ENCODE measurements at regions not wholly inside any gene's neighbourhood (a gene's known extent, or its start where the extent isn't known, plus 50 kb on each side); places are given as distances from the start of the nearest gene placed in this dataset.
"Not testable (repeated sequence)": the region's sequence is repeated elsewhere in the genome, so short reads cannot be mapped to it uniquely, and the experiment has no call there.

DNA sequence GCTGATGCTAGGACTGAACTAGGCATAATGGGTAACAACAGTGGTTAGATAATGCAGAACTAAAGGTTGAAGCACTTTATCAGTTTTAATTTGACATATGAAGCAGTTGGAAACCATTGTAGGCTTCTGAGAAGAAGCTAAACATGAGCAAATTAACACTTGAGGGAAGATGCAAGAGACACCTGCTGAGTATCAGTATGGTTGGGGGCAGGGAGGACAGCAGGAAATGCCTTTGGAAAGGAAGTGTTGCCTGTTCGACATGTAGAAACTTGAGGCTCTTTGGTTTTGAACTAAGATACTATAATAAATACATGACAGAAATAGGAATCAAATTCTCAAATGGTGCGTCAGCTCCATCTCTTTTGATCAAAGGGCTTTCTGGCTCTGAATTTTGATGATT lies 115.6 kb downstream of the FHIP1A start:
- TF ChIP-seq EZH2 (IDR thresholded peaks at IDR 0.05; ENCODE audit: borderline replicate concordance, low read length) (no peak), CTCF (IDR thresholded peaks at IDR 0.05; ENCODE audit: low read length) (no peak)
- Histone ChIP-seq H3K4me2 (ENCODE audit: low read length) (no peak overlapping the region), H2AFZ (ENCODE audit: low read length) (no peak overlapping the region), H3K9ac (ENCODE audit: low read length) (no peak overlapping the region), H3K9me2 (ENCODE audit: low read depth, low read length) (no peaks in the 10 kb centered on the region), H4K20me1 (ENCODE audit: insufficient read depth, low read length) (no peaks in the 10 kb centered on the region), H3K4me3 (ENCODE audit: low read depth, low read length, poor library complexity, severe bottlenecking) (no peak overlapping the region), H3K36me3 (ENCODE audit: insufficient read depth, low read length) (no peaks in the 10 kb centered on the region), H3F3A (ENCODE audit: insufficient read depth, low read length) (no peaks in the 10 kb centered on the region), H3K4me1 (ENCODE audit: insufficient read depth, low read length, severe bottlenecking) (no peaks in the 10 kb centered on the region), H3K27me3 (ENCODE audit: insufficient read depth, low read length) (no peaks in the 10 kb centered on the region), H3K79me2 (ENCODE audit: insufficient read depth, low read length) (no peaks in the 10 kb centered on the region), H3K9me3 (ENCODE audit: low read length) (no peaks in the 10 kb centered on the region), H3K27ac (ENCODE audit: low read depth, low read length, poor library complexity, severe bottlenecking) (no peak overlapping the region)

DNA sequence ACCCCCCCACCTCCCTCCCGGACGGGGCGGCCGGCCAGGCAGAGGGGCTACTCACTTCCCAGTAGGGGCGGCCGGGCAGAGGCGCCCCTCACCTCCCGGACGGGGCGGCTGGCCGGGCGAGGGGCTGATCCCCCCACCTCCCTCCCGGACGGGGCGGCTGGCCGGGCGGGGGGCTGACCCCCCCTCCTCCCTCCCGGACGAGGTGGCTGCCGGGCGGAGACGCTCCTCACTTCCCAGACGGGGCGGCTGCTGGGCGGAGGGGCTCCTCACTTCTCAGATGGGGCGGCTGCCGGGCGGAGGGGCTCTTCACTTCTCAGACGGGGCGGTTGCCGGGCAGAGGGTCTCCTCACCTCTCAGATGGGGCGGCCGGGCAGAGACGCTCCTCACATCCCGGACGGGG lies 117.5 kb downstream of the FHIP1A start:
- not testable (repeated sequence) for H3K9ac ChIP-seq (ENCODE audit: low read length); H3K4me3 ChIP-seq (ENCODE audit: low read depth, low read length, poor library complexity, severe bottlenecking); H3K27me3 ChIP-seq (ENCODE audit: insufficient read depth, low read length); H3K79me2 ChIP-seq (ENCODE audit: insufficient read depth, low read length); H3K9me3 ChIP-seq (ENCODE audit: low read length); H2AFZ ChIP-seq (ENCODE audit: low read length); H3K27ac ChIP-seq (ENCODE audit: low read depth, low read length, poor library complexity, severe bottlenecking); H3K9me2 ChIP-seq (ENCODE audit: low read depth, low read length); H3K36me3 ChIP-seq (ENCODE audit: insufficient read depth, low read length); H3K4me2 ChIP-seq (ENCODE audit: low read length); H3K4me1 ChIP-seq (ENCODE audit: insufficient read depth, low read length, severe bottlenecking); H4K20me1 ChIP-seq (ENCODE audit: insufficient read depth, low read length); H3F3A ChIP-seq (ENCODE audit: insufficient read depth, low read length)

GRCh38 chr4:151527699-151528098 lies 118.7 kb downstream of the FHIP1A start:
- Histone ChIP-seq H3K4me3 (ENCODE audit: low read depth, low read length, poor library complexity, severe bottlenecking) (no peak overlapping the region), H3K4me2 (ENCODE audit: low read length) (no peak overlapping the region), H3F3A (ENCODE audit: insufficient read depth, low read length) (no peaks in the 10 kb centered on the region), H3K9me3 (ENCODE audit: low read length) (no peaks in the 10 kb centered on the region), H3K27ac (ENCODE audit: low read depth, low read length, poor library complexity, severe bottlenecking) (no peak overlapping the region), H2AFZ (ENCODE audit: low read length) (no peak overlapping the region), H4K20me1 (ENCODE audit: insufficient read depth, low read length) (no peaks in the 10 kb centered on the region), H3K27me3 (ENCODE audit: insufficient read depth, low read length) (no peaks in the 10 kb centered on the region), H3K4me1 (ENCODE audit: insufficient read depth, low read length, severe bottlenecking) (no peaks in the 10 kb centered on the region), H3K79me2 (ENCODE audit: insufficient read depth, low read length) (no peaks in the 10 kb centered on the region), H3K9ac (ENCODE audit: low read length) (no peak overlapping the region), H3K36me3 (ENCODE audit: insufficient read depth, low read length) (no peaks in the 10 kb centered on the region), H3K9me2 (ENCODE audit: low read depth, low read length) (no peaks in the 10 kb centered on the region)
- no peak for TF ChIP-seq EZH2 (IDR thresholded peaks at IDR 0.05; ENCODE audit: borderline replicate concordance, low read length)

DNA sequence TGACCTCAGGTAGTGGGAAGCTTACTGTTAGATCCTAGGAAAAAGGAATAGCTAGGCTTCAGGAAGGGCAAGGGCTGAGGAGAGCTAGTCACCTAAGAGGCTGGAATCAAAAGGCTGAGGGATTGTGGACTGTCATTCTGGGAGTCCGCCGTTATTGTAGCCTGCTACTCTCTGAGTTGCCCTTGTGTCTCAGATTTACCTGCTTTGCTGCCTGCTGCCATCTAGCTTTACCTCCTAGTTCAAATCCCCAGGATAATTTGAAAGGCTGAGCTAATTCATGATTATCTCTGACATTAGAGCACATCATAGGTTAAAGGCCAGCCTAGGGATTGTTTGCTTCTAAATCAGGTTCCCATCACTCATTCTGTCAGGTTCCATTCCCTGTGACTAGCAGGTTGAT lies 120.2 kb downstream of the FHIP1A start:
- Histone ChIP-seq H4K20me1 (ENCODE audit: insufficient read depth, low read length) (no peaks in the 10 kb centered on the region), H3K9me2 (ENCODE audit: low read depth, low read length) (no peaks in the 10 kb centered on the region), H3K4me2 (ENCODE audit: low read length) (no peak overlapping the region), H3K36me3 (ENCODE audit: insufficient read depth, low read length) (no peaks in the 10 kb centered on the region), H3K27me3 (ENCODE audit: insufficient read depth, low read length) (no peaks in the 10 kb centered on the region), H3K79me2 (ENCODE audit: insufficient read depth, low read length) (no peaks in the 10 kb centered on the region), H2AFZ (ENCODE audit: low read length) (no peak overlapping the region), H3K4me1 (ENCODE audit: insufficient read depth, low read length, severe bottlenecking) (no peaks in the 10 kb centered on the region), H3F3A (ENCODE audit: insufficient read depth, low read length) (no peaks in the 10 kb centered on the region), H3K27ac (ENCODE audit: low read depth, low read length, poor library complexity, severe bottlenecking) (no peak overlapping the region), H3K4me3 (ENCODE audit: low read depth, low read length, poor library complexity, severe bottlenecking) (no peak overlapping the region), H3K9me3 (ENCODE audit: low read length) (no peaks in the 10 kb centered on the region), H3K9ac (ENCODE audit: low read length) (no peak overlapping the region)
- TF ChIP-seq EZH2 (IDR thresholded peaks at IDR 0.05; ENCODE audit: borderline replicate concordance, low read length) (no peak), CTCF (IDR thresholded peaks at IDR 0.05; ENCODE audit: low read length) (no peak)
